Hematopoietic multipotent progenitor cell treated with erythropoietin and hydrocortisone succinate and interleukin-3 and kit ligand, for 17 days (in vitro differentiated cells): ENCODE measurements at regions not wholly inside any gene's neighbourhood (a gene's known extent, or its start where the extent isn't known, plus 50 kb on each side); places are given as distances from the start of the nearest gene placed in this dataset.

Experiments
- DNase-seq: peaks from one replicate; pipeline ENCODE4 v3.0.0-alpha.2; 2015; ENCODE audit warnings: low spot score

GRCh38 chr19:31089681-31090080 lies 259.6 kb downstream of the TSHZ3 start:
- no peak for DNase-seq

GRCh38 chr19:31085125-31085524 lies 264.1 kb downstream of the TSHZ3 start:
- no peak for DNase-seq

- no peak for DNase-seq
Observed at GRCh38 chr19:31083105-31083504, 266.1 kb downstream of the TSHZ3 start.

GRCh38 chr19:31075146-31075655 lies 274.0 kb downstream of the TSHZ3 start:
- DNase-seq, result no peak

GRCh38 chr19:31074199-31075125 lies 274.8 kb downstream of the TSHZ3 start:
- DNase-seq, result no peak

GRCh38 chr19:31073485-31074198 lies 275.6 kb downstream of the TSHZ3 start:
- no peak for DNase-seq

- DNase-seq, result no peak
Observed at GRCh38 chr19:31072451-31072850, 276.8 kb downstream of the TSHZ3 start.

GRCh38 chr19:31071136-31071855 lies 277.9 kb downstream of the TSHZ3 start:
- DNase-seq, result no peak

GRCh38 chr19:31070146-31071065 lies 278.8 kb downstream of the TSHZ3 start:
- no peak for DNase-seq

GRCh38 chr19:31068268-31068667 lies 281.0 kb downstream of the TSHZ3 start:
- no peak for DNase-seq

GRCh38 chr19:31066385-31066784 lies 282.9 kb downstream of the TSHZ3 start:
- DNase-seq, result no peak

GRCh38 chr19:31064491-31064890 lies 284.7 kb downstream of the TSHZ3 start:
- DNase-seq, result no peak

- no peak for DNase-seq
Observed at GRCh38 chr19:31058676-31059340, 290.4 kb downstream of the TSHZ3 start.

- DNase-seq, result no peak
Observed at GRCh38 chr19:31057476-31057875, 291.8 kb downstream of the TSHZ3 start.

- no peak for DNase-seq
Observed at GRCh38 chr19:31055454-31055853, 293.8 kb downstream of the TSHZ3 start.

- no peak for DNase-seq
Observed at GRCh38 chr19:31054430-31054829, 294.8 kb downstream of the TSHZ3 start.

- DNase-seq, result no peak
Observed at GRCh38 chr19:31049431-31049830, 299.8 kb downstream of the TSHZ3 start.

- DNase-seq, result no peak
Observed at GRCh38 chr19:31046024-31046423, 303.2 kb downstream of the TSHZ3 start.

- no peak for DNase-seq
Observed at GRCh38 chr19:31041461-31041860, 307.8 kb downstream of the TSHZ3 start.

GRCh38 chr19:31039151-31039550 lies 310.1 kb downstream of the TSHZ3 start:
- no peak for DNase-seq
